Stomach (tissue), 8 donors: ENCODE measurements at regions not wholly inside any gene's neighbourhood (a gene's known extent, or its start where the extent isn't known, plus 50 kb on each side); places are given as distances from the start of the nearest gene placed in this dataset.
A peak's percentile ranks its signal among the peaks of the same experiment; 100 is the strongest.
"Not testable (repeated sequence)": the region's sequence is repeated elsewhere in the genome, so short reads cannot be mapped to it uniquely, and the experiment has no call there.

Source experiments
- DNase-seq, 2 donors: peaks; one replicate each; pipeline versions ENCODE4 v3.0.0 to v3.0.0-alpha.2; 2013 to 2019
- H3K27ac ChIP-seq, 5 donors: fragments of 200-600 bp in 4 of 5; sonication (generic) in 4 of 5; one replicate each; pipeline ENCODE4 v1.5.1; 2013 to 2019; ENCODE audit warnings: mild to moderate bottlenecking in 1 of 5, moderate library complexity in 1 of 5
- H3K27me3 ChIP-seq, 3 donors: fragments of 200-600 bp; sonication (generic); one replicate each; pipeline ENCODE4 v1.5.1; 2017 to 2019; ENCODE audit warnings: mixed run types in 1 of 3
- H3K36me3 ChIP-seq, 4 donors: fragments of 200-600 bp; sonication (generic); 1 replicate in 3 of 4; 2 replicates in 1 of 4; pipeline ENCODE4 v1.5.1; 2016 to 2019
- H3K4me1 ChIP-seq, 4 donors: fragments of 200-600 bp; sonication (generic); one replicate each; pipeline ENCODE4 v1.5.1; 2016 to 2019
- H3K4me3 ChIP-seq, 4 donors: fragments of 200-600 bp; sonication (generic) in 3 of 4; one replicate each; pipeline ENCODE4 v1.5.1; 2016 to 2019; ENCODE audit warnings: mild to moderate bottlenecking in 1 of 4
- H3K9me3 ChIP-seq, 4 donors: fragments of 200-600 bp; sonication (generic); one replicate each; pipeline ENCODE4 v1.5.1; 2016 to 2019
- CTCF ChIP-seq, 7 experiments: fragments of 450-650 bp in 4 of 7; fragments of 200-600 bp in 3 of 7; sonication (generic) in 3 of 7; IDR thresholded peaks; one replicate each; pipeline ENCODE4 v1.5.1; 2016 to 2019; ENCODE audit warnings: antibody characterized with exemption in 7 of 7, control low read depth in 2 of 7, mild to moderate bottlenecking in 1 of 7
- EP300 ChIP-seq: sonication (generic); formaldehyde crosslinking; IDR thresholded peaks from one replicate; pipeline ENCODE4 v1.6.1; 2017; ENCODE audit warnings: antibody characterized with exemption
- POLR2A ChIP-seq, 4 donors: fragments of 450-650 bp; IDR thresholded peaks; one replicate each; pipeline ENCODE4 v1.6.1; 2016; ENCODE audit warnings: antibody characterized with exemption in 4 of 4, control low read depth in 2 of 4, mild to moderate bottlenecking in 1 of 4, moderate library complexity in 1 of 4
- POLR2AphosphoS5 ChIP-seq, 3 donors: sonication (generic); formaldehyde crosslinking; IDR thresholded peaks; one replicate each; pipeline ENCODE4 v1.6.1; 2016; ENCODE audit warnings: antibody characterized with exemption in 3 of 3
- WGBS, 5 donors: extraction: QIAGEN DNeasy Blood & Tissue Kit in 3 of 5; methylation state at CpG; one replicate each; pipeline versions ENCODE4 v1.1.5 to v1.1.7; 2013 to 2018; 5-methylcytosine and 5-hydroxymethylcytosine counted together
- intact Hi-C: fragments of 100-400 bp; cut with DNase I; formaldehyde crosslinking; loops from one replicate; pipeline ENCODE4 v1.15.1; 2023; ENCODE audit warnings: low total_unique reads
- donor health status: healthy with polysubstance abuse.
- donor health status: Bipolar disorder and iron deficiency.
- donor health status: healthy.

DNA sequence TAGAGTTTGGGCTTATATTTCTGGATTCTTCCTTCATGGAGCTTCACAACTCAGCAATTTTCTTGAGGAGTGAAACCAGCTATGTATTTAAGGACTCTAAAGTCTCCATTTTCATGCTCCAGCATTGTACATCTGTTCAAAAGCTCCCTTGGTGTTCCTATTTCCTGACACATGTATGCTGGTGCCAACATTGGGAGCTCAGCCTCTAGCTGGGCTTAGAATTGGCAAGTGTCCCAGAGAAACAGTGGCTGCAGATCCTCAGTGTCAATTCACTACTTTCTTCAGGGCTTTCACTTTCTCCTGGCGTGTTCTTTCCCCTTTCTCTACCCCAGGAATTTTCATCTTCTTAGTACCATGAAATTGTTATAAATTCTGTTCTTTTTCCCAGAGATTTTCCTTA is 103.1 kb downstream of the ZNF467 start:
- DNase-seq, result peak; percentile 48 to 81
- 0 to 7% (median 0%) methylated on average over 1 of the region's 1 CpG for WGBS, 5 donors
- Histone ChIP-seq H3K9me3 (no peaks in the 10 kb centered on the region), H3K27ac (peak overlapping the region in 1 of 5 donors; percentile 44), H3K4me1 (peaks cover 0 to 18% (median 3%) of the 10 kb centered on the region in 4 donors), H3K36me3 (no peaks in the 10 kb centered on the region), H3K27me3 (peaks cover 0 to 7% (median 0%) of the 10 kb centered on the region in 3 donors), H3K4me3 (no peak overlapping the region)
- TF ChIP-seq POLR2A (IDR thresholded peaks at IDR 0.05) (no peak), POLR2AphosphoS5 (IDR thresholded peaks at IDR 0.05) (peak in 2 of 3 donors; percentile 37)
- intact Hi-C loops, result no loop called here

DNA sequence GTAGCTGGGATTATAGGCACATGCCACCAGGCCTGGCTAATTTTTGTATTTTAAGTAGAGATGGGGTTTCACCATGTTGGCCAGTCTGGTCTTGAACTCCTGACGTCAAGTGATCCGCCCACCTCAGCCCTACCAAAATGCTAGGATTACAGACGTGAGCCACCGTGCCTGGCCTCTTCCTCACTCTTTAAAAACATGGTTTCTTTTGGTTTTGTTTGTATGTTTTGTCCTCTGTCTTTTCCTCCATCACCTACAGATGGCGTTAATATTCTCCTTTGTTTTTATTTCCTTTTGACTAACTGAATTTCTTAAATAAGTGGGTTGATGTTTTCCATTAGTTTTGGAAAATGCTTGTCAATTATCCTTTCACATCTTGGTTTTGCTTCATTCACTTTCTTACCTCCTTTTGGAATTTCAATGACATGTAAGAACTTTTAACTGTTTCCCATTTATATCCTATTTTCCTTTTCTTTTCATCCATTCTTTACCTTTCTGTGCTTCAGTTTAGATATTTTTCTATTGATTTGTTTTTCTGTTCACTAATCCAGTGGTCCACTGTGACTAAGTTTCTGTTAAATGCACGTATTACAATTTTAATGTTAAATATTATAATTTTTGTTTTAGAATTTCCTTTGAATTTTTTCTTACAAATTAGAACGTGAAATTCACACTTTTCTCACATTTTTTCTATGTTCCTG is 104.1 kb downstream of the ZNF467 start:
- H3K4me1 ChIP-seq, result peaks cover 0 to 18% (median 3%) of the 10 kb centered on the region in 4 donors
- no peak overlapping the region for H3K27ac ChIP-seq
- intact Hi-C loops, result no loop called here
- WGBS, 5 donors, result 26 to 44% (median 34%) methylated on average over 7 of the region's 7 CpGs
- peaks cover 0 to 7% (median 0%) of the 10 kb centered on the region in 3 donors for H3K27me3 ChIP-seq
- no peak for TF ChIP-seq POLR2AphosphoS5 (IDR thresholded peaks at IDR 0.05)
- TF ChIP-seq CTCF (IDR thresholded peaks at IDR 0.05), result peak in 2 of 7 experiments; percentile 8 to 33
- H3K9me3 ChIP-seq, result no peaks in the 10 kb centered on the region
- DNase-seq, result peak in 1 of 2 donors; percentile 17
- no peaks in the 10 kb centered on the region for H3K36me3 ChIP-seq
- H3K4me3 ChIP-seq, result no peak overlapping the region

GRCh38 chr7:149666360-149666945 is 106.9 kb downstream of the ZNF467 start:
- intact Hi-C loops, result no loop called here
- WGBS, 5 donors, result 29 to 83% (median 46%) methylated on average over 1 of the region's 1 CpG

DNA sequence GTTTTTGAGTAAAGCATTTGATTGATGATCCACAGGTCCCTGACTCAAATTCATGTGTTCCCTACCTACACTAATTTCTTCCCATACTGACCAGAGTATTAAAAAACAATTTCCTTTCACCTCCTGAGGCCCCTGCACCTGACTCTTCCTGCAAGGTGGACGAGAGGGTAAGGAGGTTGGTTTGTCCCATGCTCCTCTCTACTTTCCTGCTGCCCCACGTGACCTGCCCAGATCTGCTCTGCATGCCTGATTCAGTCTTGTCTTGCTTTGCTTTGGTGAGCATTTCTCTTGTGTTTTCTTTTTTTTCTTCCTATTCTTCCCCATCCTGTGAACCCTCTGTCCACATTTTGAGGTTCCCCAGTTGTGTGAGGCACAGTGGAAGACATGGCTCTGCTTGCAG is 107.8 kb downstream of the ZNF467 start:
- H3K27me3 ChIP-seq, H3K27ac ChIP-seq, H3K4me3 ChIP-seq, H3K4me1 ChIP-seq, DNase-seq, H3K9me3 ChIP-seq, H3K36me3 ChIP-seq, intact Hi-C loops: not testable (repeated sequence)
- WGBS, 5 donors, result 48 to 86% (median 61%) methylated on average over 2 of the region's 2 CpGs

More at GRCh38 chr7:149666360-149666945, 106.9 kb downstream of the ZNF467 start:
- H3K9me3 ChIP-seq, result no peaks in the 10 kb centered on the region
- no peak overlapping the region for H3K27ac ChIP-seq
- no peaks in the 10 kb centered on the region for H3K36me3 ChIP-seq
- TF ChIP-seq CTCF (IDR thresholded peaks at IDR 0.05), result no peak
- no peak for TF ChIP-seq POLR2AphosphoS5 (IDR thresholded peaks at IDR 0.05)
- no peak for TF ChIP-seq POLR2A (IDR thresholded peaks at IDR 0.05)
- no peak for TF ChIP-seq EP300
- no peak for DNase-seq
- H3K27me3 ChIP-seq, result peaks cover 0 to 7% (median 0%) of the 10 kb centered on the region in 3 donors
- peaks cover 0 to 18% (median 3%) of the 10 kb centered on the region in 4 donors for H3K4me1 ChIP-seq
- no peak overlapping the region for H3K4me3 ChIP-seq

- Histone ChIP-seq H3K27ac (no peak overlapping the region), H3K4me1 (no peaks in the 10 kb centered on the region), H3K36me3 (no peaks in the 10 kb centered on the region), H3K4me3 (no peak overlapping the region), H3K27me3 (peaks cover 0 to 7% (median 0%) of the 10 kb centered on the region in 3 donors), H3K9me3 (no peaks in the 10 kb centered on the region)
- no peak for DNase-seq
- intact Hi-C loops, result loop anchor here (5.0 kb wide), 1 partner anchor 78 kb away; no protein-coding TSS in a partner anchor
- WGBS, 5 donors, result 50 to 75% (median 61%) methylated on average over 1 of the region's 1 CpG
- TF ChIP-seq POLR2A (IDR thresholded peaks at IDR 0.05) (no peak), CTCF (IDR thresholded peaks at IDR 0.05) (no peak), EP300 (no peak), POLR2AphosphoS5 (IDR thresholded peaks at IDR 0.05) (no peak)
Measured at GRCh38 chr7:149664666-149665065, 108.7 kb downstream of the ZNF467 start.
